Trophoblast cell (in vitro differentiated cells and primary cell): ENCODE measurements at regions not wholly inside any gene's neighbourhood (a gene's known extent, or its start where the extent isn't known, plus 50 kb on each side); places are given as distances from the start of the nearest gene placed in this dataset.

Experiments
- DNase-seq, 2 donors: peaks; one replicate each; pipeline ENCODE4 v3.0.0-alpha.2; 2016
- H2AFZ ChIP-seq: 2 replicates; pipeline ENCODE4 v1.6.1; 2013; ENCODE audit warnings: low read length, moderate library complexity, mild to moderate bottlenecking; ENCODE audit not compliant: insufficient read depth, poor library complexity
- H2AK5ac ChIP-seq: 2 replicates; pipeline ENCODE4 v1.6.1; 2013; ENCODE audit warnings: mild to moderate bottlenecking, low read length
- H2BK120ac ChIP-seq: 2 replicates; pipeline ENCODE4 v1.6.1; 2013; ENCODE audit warnings: low read length, mild to moderate bottlenecking, moderate library complexity; ENCODE audit not compliant: insufficient read depth, poor library complexity
- H2BK12ac ChIP-seq: 2 replicates; pipeline ENCODE4 v1.6.1; 2013; ENCODE audit warnings: mild to moderate bottlenecking, low read length, moderate library complexity
- H2BK5ac ChIP-seq: 2 replicates; pipeline ENCODE4 v1.6.1; 2013; ENCODE audit warnings: low read length, low read depth, moderate library complexity, mild to moderate bottlenecking; ENCODE audit not compliant: poor library complexity
- H3K14ac ChIP-seq: 2 replicates; pipeline ENCODE4 v1.6.1; 2013; ENCODE audit warnings: mild to moderate bottlenecking, low read length
- H3K18ac ChIP-seq: 2 replicates; pipeline ENCODE4 v1.6.1; 2013; ENCODE audit warnings: mild to moderate bottlenecking, low read length
- H3K23ac ChIP-seq: 2 replicates; pipeline ENCODE4 v1.6.1; 2013; ENCODE audit warnings: low read length
- H3K27ac ChIP-seq: 2 replicates; pipeline ENCODE4 v1.5.1; 2013; ENCODE audit warnings: low read depth, mild to moderate bottlenecking, inconsistent platforms, low read length, moderate library complexity
- H3K27me3 ChIP-seq: 2 replicates; pipeline ENCODE4 v1.6.1; 2013; ENCODE audit warnings: inconsistent platforms, mild to moderate bottlenecking, low read length, moderate library complexity; ENCODE audit not compliant: insufficient read depth
- H3K36me3 ChIP-seq, 2 experiments: 1 replicate in 1 of 2; 2 replicates in 1 of 2; pipeline ENCODE4 v1.6.1; 2013; ENCODE audit warnings: low read length in 2 of 2, mild to moderate bottlenecking in 2 of 2, moderate library complexity in 1 of 2; ENCODE audit not compliant: insufficient read depth in 2 of 2, control insufficient read depth in 1 of 2
- H3K4ac ChIP-seq: 2 replicates; pipeline ENCODE4 v1.6.1; 2013; ENCODE audit warnings: low read depth, mild to moderate bottlenecking, low read length, moderate library complexity
- H3K4me1 ChIP-seq, 2 experiments: 1 replicate in 1 of 2; 2 replicates in 1 of 2; pipeline ENCODE4 v1.6.1; 2013; ENCODE audit warnings: low read length in 2 of 2, mild to moderate bottlenecking in 2 of 2, moderate library complexity in 1 of 2; ENCODE audit not compliant: insufficient read depth in 2 of 2, control insufficient read depth in 1 of 2
- H3K4me2 ChIP-seq: 2 replicates; pipeline ENCODE4 v1.6.1; 2013; ENCODE audit warnings: inconsistent platforms, mild to moderate bottlenecking, low read length, moderate library complexity
- H3K4me3 ChIP-seq: 2 replicates; pipeline ENCODE4 v1.5.1; 2013; ENCODE audit warnings: mild to moderate bottlenecking, low read depth, low read length, inconsistent platforms
- H3K79me1 ChIP-seq: one replicate; pipeline ENCODE4 v1.6.1; 2013; ENCODE audit warnings: low read length
- H3K79me2 ChIP-seq: 2 replicates; pipeline ENCODE4 v1.6.1; 2013; ENCODE audit warnings: low read length, mild to moderate bottlenecking; ENCODE audit not compliant: control insufficient read depth, insufficient read depth, poor library complexity
- H3K9ac ChIP-seq: 2 replicates; pipeline ENCODE4 v1.6.1; 2013; ENCODE audit warnings: mild to moderate bottlenecking, low read length
- H3K9me3 ChIP-seq: 2 replicates; pipeline ENCODE4 v1.6.1; 2013; ENCODE audit warnings: low read depth, mild to moderate bottlenecking, control low read depth, inconsistent platforms, low read length; ENCODE audit not compliant: insufficient read depth
- H4K12ac ChIP-seq: 2 replicates; pipeline ENCODE4 v1.6.1; 2013; ENCODE audit warnings: low read depth, mild to moderate bottlenecking, low read length, moderate library complexity
- H4K8ac ChIP-seq: 2 replicates; pipeline ENCODE4 v1.6.1; 2013; ENCODE audit warnings: low read depth, mild to moderate bottlenecking, low read length, moderate library complexity
- H4K91ac ChIP-seq: one replicate; pipeline ENCODE4 v1.6.1; 2013; ENCODE audit warnings: low read depth, mild to moderate bottlenecking, low read length, moderate library complexity
- WGBS: extraction: QIAGEN DNeasy Blood & Tissue Kit; methylation state at CpG from one replicate; pipeline ENCODE4 v1.1.7; 2013; ENCODE audit warnings: missing lambda C conversion rate; ENCODE audit not compliant: insufficient read length, insufficient coverage; ENCODE audit errors: extremely low coverage; 5-methylcytosine and 5-hydroxymethylcytosine counted together

DNA sequence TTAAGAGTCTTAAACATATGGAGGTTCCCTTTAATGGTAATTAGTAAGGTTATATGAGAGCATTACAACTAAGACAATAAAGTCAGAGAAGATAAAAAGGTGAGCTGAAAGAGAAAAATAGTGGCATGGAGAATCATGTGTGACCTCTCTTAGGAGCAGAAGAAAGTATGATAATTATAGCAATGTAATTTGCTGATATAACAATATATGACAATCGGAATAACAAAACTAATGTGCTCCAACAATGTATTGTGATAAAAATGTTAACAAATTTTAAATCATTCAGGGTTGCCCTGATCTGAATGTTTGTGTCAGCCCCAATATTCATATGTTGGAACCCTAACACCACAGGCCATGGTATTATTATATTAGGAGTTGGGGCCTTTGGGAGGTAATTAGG, 269.6 kb upstream of the PPFIA2 start:
- DNase-seq, result no peak
- H2AK5ac ChIP-seq, result no peak overlapping the region
- H3K18ac ChIP-seq, result no peak overlapping the region
- H3K36me3 ChIP-seq, result no peaks in the 10 kb centered on the region
- no peak overlapping the region for H4K91ac ChIP-seq
- H2BK120ac ChIP-seq, result no peak overlapping the region
- no peak overlapping the region for H3K9ac ChIP-seq
- no peak overlapping the region for H2BK5ac ChIP-seq
- H3K23ac ChIP-seq, result no peak overlapping the region
- no peaks in the 10 kb centered on the region for H3K27me3 ChIP-seq
- H3K4me3 ChIP-seq, result no peak overlapping the region
- H3K79me1 ChIP-seq, result no peaks in the 10 kb centered on the region
- no peak overlapping the region for H3K4ac ChIP-seq
- no peak overlapping the region for H4K8ac ChIP-seq
- no peak overlapping the region for H3K4me2 ChIP-seq
- no peaks in the 10 kb centered on the region for H3K79me2 ChIP-seq
- no peak overlapping the region for H4K12ac ChIP-seq
- H3K4me1 ChIP-seq, result no peaks in the 10 kb centered on the region
- no peak overlapping the region for H2BK12ac ChIP-seq
- no CpG with 5 or more reads among the region's 1 CpG for WGBS
- H3K27ac ChIP-seq, result no peak overlapping the region
- no peaks in the 10 kb centered on the region for H3K9me3 ChIP-seq
- H3K14ac ChIP-seq, result no peak overlapping the region
- H2AFZ ChIP-seq, result no peak overlapping the region

DNA sequence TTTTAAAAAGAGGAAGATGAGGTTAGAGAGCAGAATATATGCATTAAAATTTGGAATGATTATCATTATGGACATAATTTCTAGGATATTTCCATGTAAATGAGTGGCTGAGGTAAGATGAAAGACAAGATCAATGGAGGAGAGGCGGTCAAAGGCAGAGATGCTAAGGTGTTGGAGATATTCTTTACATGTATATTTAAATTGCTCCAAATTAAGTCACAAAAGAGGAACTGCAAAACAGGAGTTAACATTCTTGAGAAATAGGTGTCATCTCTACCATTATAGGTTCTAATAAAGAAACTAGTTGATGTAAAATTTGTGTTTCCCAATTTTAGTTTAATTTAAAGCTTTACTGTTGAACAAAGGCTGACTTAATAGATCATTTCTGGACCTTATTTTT, 268.5 kb upstream of the PPFIA2 start:
- H3K18ac ChIP-seq, result no peak overlapping the region
- no CpG with 5 or more reads among the region's 1 CpG for WGBS
- no peak overlapping the region for H2BK12ac ChIP-seq
- no peak overlapping the region for H3K27ac ChIP-seq
- no peak overlapping the region for H3K23ac ChIP-seq
- no peak overlapping the region for H3K14ac ChIP-seq
- H4K91ac ChIP-seq, result no peak overlapping the region
- no peaks in the 10 kb centered on the region for H3K4me1 ChIP-seq
- H3K9ac ChIP-seq, result no peak overlapping the region
- no peaks in the 10 kb centered on the region for H3K27me3 ChIP-seq
- no peak overlapping the region for H2AK5ac ChIP-seq
- H3K36me3 ChIP-seq, result no peaks in the 10 kb centered on the region
- H3K79me2 ChIP-seq, result no peaks in the 10 kb centered on the region
- H3K4me2 ChIP-seq, result no peak overlapping the region
- no peak overlapping the region for H2BK5ac ChIP-seq
- no peaks in the 10 kb centered on the region for H3K79me1 ChIP-seq
- H3K4ac ChIP-seq, result no peak overlapping the region
- H4K12ac ChIP-seq, result no peak overlapping the region
- DNase-seq, result no peak
- H2BK120ac ChIP-seq, result no peak overlapping the region
- no peak overlapping the region for H2AFZ ChIP-seq
- no peak overlapping the region for H3K4me3 ChIP-seq
- no peak overlapping the region for H4K8ac ChIP-seq
- H3K9me3 ChIP-seq, result no peaks in the 10 kb centered on the region

DNA sequence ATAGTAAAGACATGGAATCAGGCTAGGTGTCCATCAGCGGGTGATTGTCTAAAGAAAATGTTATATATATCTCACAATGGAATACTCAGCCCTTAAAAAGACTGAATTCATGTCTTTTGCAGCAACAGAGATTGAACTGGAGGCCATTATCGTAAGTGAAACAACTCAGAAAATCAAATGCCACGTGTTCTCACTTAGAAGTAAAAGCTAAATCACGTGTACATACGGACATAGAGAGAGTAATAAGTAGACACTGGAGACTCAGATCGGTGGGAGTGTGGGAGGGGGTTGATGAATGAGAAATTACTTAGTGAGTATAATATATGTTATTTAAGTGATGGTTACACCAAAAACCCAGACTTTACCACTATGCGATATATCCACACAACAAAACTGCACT, 266.3 kb upstream of the PPFIA2 start:
- Histone ChIP-seq H4K91ac (no peak overlapping the region), H3K23ac (no peak overlapping the region), H3K27me3 (no peaks in the 10 kb centered on the region), H2BK120ac (no peak overlapping the region), H3K9ac (no peak overlapping the region), H3K9me3 (no peaks in the 10 kb centered on the region), H3K79me2 (no peaks in the 10 kb centered on the region), H3K4me1 (no peaks in the 10 kb centered on the region), H2AFZ (no peak overlapping the region), H3K4ac (no peak overlapping the region), H3K36me3 (no peaks in the 10 kb centered on the region), H3K4me2 (no peak overlapping the region), H4K12ac (no peak overlapping the region), H3K4me3 (no peak overlapping the region), H2AK5ac (no peak overlapping the region), H3K14ac (no peak overlapping the region), H3K18ac (no peak overlapping the region), H3K27ac (no peak overlapping the region), H2BK12ac (no peak overlapping the region), H3K79me1 (no peaks in the 10 kb centered on the region), H2BK5ac (no peak overlapping the region), H4K8ac (no peak overlapping the region)
- DNase-seq, result no peak
- 100% methylated on average over 1 of the region's 7 CpGs for WGBS

DNA sequence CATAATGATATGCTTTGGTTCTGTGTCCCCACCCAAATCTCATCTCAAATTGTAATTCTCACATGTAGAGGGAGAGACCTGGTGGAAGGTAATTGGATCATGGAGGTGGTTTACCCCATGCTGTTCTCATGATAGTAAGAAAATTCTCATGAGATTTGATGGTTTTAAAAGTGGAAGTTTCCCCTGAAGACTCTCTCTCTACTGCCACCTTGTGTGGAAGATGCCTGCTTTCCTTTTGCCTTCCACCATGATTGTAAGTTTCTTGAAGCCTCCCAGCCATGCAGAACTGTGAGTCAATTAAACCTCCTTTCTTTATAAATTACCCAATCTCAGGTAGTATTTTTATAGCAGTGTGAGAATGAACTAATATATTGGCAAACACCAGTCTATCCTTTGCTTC, 260.4 kb upstream of the PPFIA2 start:
- no peak overlapping the region for H4K91ac ChIP-seq
- no peaks in the 10 kb centered on the region for H3K79me1 ChIP-seq
- no peak overlapping the region for H2BK5ac ChIP-seq

More for the DNA sequence above, 260.4 kb upstream of the PPFIA2 start:
- H3K4me3 ChIP-seq, result no peak overlapping the region
- no peaks in the 10 kb centered on the region for H3K36me3 ChIP-seq
- H4K8ac ChIP-seq, result no peak overlapping the region
- no peak overlapping the region for H2AK5ac ChIP-seq
- peaks cover 3% of the 10 kb centered on the region for H3K9me3 ChIP-seq
- no peak overlapping the region for H3K14ac ChIP-seq
- no peaks in the 10 kb centered on the region for H3K79me2 ChIP-seq
- H3K4me1 ChIP-seq, result no peaks in the 10 kb centered on the region
- no peak overlapping the region for H2BK120ac ChIP-seq
- no peak overlapping the region for H4K12ac ChIP-seq
- no peak overlapping the region for H2AFZ ChIP-seq
- no peak overlapping the region for H2BK12ac ChIP-seq
- H3K18ac ChIP-seq, result no peak overlapping the region
- no peak overlapping the region for H3K23ac ChIP-seq
- no peak overlapping the region for H3K4me2 ChIP-seq
- H3K4ac ChIP-seq, result no peak overlapping the region
- no peaks in the 10 kb centered on the region for H3K27me3 ChIP-seq
- H3K27ac ChIP-seq, result no peak overlapping the region
- peak in 1 of 2 donors; percentile 5 for DNase-seq
- H3K9ac ChIP-seq, result no peak overlapping the region
